B cell (primary cell): ENCODE measurements at regions not wholly inside any gene's neighbourhood (a gene's known extent, or its start where the extent isn't known, plus 50 kb on each side); places are given as distances from the start of the nearest gene placed in this dataset.

Experiments used
- CTCF ChIP-seq: fragments of 200-600 bp; IDR thresholded peaks from one replicate; pipeline ENCODE4 v1.8.0; 2022; ENCODE audit warnings: antibody characterized with exemption, mild to moderate bottlenecking
- EZH2 ChIP-seq: IDR thresholded peaks from 2 replicates; pipeline ENCODE4 v1.6.1; 2012; ENCODE audit warnings: borderline replicate concordance, low read depth, mild to moderate bottlenecking, moderate library complexity, low read length; ENCODE audit not compliant: insufficient read depth, poor library complexity, severe bottlenecking

GRCh38 chr11:116409238-116409637 is 363.5 kb downstream of the BUD13 start:
- TF ChIP-seq CTCF (no peak), EZH2 (no peak)
